Inflammatory macrophage treated with lipopolysaccharide for 1 hour (primary cell): ENCODE measurements at regions not wholly inside any gene's neighbourhood (a gene's known extent, or its start where the extent isn't known, plus 50 kb on each side); places are given as distances from the start of the nearest gene placed in this dataset.
A peak's percentile ranks its signal among the peaks of the same experiment; 100 is the strongest.

Source experiments
- DNase-seq, 2 donors: peaks; one replicate each; pipeline ENCODE4 v3.0.0-alpha.2; 2020 to 2022

DNA sequence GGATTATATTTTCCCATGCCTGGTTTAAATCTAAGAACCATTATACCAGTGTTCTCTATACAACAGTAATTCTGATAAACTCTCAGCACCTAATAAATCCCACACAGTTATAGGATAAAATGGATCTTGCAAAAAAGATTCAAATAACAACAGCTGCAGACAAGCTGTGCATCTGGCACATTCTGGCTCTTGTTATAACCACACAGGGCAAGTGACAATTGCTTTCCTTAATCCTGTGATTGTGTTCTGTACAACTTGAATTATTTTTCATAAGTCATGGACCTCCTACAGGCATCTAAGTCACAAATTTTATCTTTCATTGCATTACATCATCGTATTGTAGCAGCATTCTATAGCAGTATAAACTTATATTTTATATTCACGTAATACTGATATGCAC is 948.3 kb downstream of the SLITRK1 start:
- no peak for DNase-seq

- no peak for DNase-seq
Measured at GRCh38 chr13:82925114-82925513, 957.2 kb downstream of the SLITRK1 start.

DNA sequence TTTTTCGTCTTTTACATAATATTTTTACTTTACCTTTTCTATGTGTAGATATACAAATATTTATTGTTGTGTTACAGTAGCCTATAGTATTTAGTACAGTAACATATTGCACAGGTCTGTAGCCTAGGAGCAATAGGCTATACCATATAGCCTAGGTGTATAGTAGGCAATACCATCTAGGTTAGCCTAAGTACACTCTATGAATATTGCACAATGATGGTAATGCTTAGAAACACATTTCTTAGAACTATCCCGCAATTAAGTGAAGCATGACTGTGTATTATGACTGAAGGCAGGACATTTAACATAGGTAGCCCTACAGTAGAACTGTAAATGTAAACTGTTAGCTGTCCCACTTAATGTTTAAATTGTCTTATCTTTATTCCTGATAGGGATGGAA is 964.3 kb downstream of the SLITRK1 start:
- no peak for DNase-seq

DNA sequence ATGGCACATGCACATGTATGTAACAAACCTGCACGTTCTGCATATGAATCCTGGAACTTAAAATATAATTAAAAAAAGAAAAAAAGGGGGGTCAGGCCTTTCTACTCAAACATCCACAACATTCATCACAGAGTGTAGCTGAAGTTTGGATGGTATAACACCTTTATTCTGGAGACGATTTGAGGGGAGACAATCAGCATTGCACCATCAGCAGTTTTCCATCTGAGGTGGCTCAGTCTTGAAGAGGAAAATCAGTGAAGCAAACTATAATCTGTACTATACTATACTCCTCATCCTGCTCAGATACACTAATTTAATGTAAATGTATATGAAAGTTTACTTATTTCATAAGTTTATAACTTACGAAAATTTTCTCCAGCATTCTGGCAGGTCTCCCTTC is 969.7 kb downstream of the SLITRK1 start:
- no peak for DNase-seq

DNA sequence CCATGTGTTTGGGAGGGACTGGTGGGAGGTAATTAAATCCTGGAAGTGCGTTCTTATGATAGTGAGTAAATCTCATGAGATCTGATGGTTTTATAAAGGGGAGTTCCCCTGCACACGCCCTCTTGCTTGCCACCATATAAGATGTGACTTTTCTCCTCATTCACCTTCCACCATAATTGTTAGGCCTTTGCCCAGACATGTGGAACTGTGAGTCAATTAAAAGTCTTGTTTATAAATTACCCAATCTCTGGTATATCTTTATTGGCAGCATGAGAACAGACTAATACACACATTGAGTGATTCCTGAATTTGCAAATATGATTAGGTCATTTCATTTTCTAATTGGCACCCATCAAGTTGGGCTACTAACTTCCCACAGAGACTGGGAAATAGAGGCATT is 977.2 kb downstream of the SLITRK1 start:
- no peak for DNase-seq

- DNase-seq, result no peak
Measured at GRCh38 chr13:82900453-82900852, 981.8 kb downstream of the SLITRK1 start.

DNA sequence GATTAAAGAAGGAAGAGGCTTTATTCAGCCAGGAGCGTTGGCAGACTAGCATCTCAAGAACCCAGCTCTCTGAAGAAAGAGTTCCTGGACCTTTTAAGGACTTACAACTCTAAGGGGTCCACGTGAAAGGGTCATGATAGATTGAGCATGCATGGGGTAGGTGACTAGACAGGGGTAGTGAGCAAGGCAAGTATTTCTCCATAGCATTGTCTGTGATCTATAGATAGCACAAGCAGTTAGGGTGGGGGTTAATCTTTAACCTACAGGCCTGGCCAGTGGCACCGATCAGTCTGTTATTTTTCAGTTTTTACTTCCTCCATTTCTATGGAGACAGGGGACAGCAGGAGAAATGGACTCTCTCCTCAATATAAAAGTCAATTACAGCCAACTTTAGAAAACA is 983.7 kb downstream of the SLITRK1 start:
- no peak for DNase-seq

GRCh38 chr13:82879921-82880320 is 1002.4 kb downstream of the SLITRK1 start:
- DNase-seq, result no peak

DNA sequence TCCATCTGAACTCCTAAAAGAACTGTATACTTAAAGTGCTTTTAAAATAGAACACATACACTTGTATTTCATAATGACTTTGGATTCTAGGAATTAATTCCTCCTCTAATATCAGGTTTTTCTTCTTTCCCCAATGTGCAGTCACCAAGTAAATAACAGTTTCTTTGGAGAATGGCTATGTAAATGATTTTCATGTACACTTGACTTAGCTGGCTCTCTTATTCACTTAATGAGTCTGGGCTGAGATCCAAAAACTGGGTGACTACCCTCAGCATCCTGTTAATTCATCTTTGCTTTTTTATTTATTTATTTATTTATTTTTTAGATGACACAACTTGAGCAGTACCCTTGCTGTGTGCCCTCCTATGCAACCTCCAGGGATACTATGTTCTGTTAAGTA is 1003.7 kb downstream of the SLITRK1 start:
- DNase-seq, result no peak

- DNase-seq, result no peak
Measured at GRCh38 chr13:82867284-82867683, 1015.0 kb downstream of the SLITRK1 start.

DNA sequence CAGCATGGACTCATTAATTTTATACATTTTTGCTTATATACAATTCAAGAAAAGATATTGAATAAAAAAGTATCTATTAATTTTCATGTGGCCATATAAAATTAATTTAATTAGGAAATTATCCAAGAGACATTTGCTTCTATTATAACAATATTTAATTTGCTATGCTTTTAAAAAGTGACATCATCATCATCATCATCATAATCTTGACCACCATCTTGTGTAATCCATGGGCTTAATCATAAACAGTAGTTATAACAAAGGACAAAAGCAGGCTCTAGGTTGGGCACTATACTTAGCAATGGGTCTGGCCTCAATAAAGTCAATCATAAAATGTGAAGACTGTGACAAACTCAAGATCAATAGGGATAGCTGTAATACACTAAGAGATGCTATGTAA is 1031.6 kb downstream of the SLITRK1 start:
- DNase-seq, result no peak

- no peak for DNase-seq
Measured at GRCh38 chr13:82848766-82849165, 1033.5 kb downstream of the SLITRK1 start.

DNA sequence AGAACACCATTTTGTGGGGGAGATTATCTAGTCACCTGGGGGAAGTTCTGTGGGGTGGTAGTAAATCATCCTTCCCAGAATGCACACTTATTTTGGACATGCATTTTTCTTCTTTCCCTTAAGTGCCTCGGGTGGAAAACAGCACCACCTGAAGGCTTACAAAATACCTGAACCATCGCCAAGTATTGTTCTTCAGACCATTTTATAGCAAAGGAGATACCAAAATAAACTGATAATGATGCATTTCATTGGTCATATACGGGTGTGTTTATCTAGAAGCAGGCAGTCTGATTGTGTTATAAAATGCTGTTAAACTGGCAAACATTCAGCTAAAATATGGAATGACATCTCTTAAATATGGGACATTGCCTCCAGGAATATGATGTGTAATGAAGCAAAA is 1034.7 kb downstream of the SLITRK1 start:
- DNase-seq, result no peak

DNA sequence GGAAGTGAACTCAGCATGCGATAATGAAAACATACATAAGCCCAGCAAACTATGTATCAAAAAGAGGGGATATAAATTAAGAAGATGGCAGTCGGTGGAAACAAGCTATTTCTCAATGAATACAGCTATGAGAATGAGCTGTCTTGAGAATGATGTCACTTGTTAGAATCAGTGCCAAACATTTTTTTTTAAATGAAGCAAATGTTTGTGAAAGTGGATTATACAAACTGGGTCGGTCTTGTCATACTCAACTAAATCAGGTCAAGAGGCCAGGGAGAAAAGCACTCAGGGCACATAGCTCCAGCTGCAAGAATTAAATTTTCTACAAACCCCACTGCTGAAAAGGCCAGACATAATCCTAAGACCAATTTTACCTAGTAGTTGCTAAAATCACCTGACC is 1048.4 kb downstream of the SLITRK1 start:
- no peak for DNase-seq

- DNase-seq, result no peak
Measured at GRCh38 chr13:82829040-82829439, 1053.2 kb downstream of the SLITRK1 start.

GRCh38 chr13:82827724-82828123 is 1054.5 kb downstream of the SLITRK1 start:
- DNase-seq, result no peak

DNA sequence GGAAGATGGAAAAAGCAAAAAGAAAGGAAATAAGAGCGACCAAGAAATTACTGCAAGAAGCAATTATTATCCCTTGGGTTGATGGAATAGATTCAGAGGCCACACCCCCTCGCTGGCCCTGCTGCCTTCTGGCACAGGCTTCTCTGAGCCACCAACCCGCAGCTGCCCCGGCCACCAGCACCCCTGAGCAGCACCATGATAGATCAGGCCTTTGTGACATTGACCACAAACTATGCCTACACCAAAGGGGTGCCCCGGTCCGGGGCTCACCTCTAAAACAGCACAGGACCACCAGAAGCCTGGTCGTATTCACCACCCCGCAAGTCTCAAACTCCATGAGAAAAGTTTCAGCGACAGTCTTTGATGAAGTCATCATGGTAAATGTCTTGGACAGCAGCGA is 1059.3 kb downstream of the SLITRK1 start:
- DNase-seq, result no peak

DNA sequence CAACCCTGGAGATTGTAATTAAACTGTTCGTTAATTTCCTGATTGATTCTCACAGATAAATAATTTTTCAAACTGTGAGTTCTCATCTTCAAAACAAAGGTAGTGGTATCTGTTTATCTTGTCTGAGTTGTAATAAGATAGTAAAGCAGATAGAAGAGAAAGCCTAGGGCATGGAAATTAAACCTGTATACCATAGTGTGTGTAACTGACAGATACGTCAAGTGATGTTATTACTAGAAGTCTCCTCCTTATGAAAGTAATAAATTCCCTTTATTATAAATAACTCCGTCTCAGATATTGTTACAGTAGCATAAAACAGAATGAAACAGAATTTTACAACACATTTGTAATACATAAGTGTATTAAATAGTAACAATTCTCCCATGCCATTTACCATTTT is 1065.1 kb downstream of the SLITRK1 start:
- no peak for DNase-seq

GRCh38 chr13:82815791-82816190 is 1066.5 kb downstream of the SLITRK1 start:
- DNase-seq, result no peak

GRCh38 chr13:82803341-82803740 is 1078.9 kb downstream of the SLITRK1 start:
- no peak for DNase-seq

DNA sequence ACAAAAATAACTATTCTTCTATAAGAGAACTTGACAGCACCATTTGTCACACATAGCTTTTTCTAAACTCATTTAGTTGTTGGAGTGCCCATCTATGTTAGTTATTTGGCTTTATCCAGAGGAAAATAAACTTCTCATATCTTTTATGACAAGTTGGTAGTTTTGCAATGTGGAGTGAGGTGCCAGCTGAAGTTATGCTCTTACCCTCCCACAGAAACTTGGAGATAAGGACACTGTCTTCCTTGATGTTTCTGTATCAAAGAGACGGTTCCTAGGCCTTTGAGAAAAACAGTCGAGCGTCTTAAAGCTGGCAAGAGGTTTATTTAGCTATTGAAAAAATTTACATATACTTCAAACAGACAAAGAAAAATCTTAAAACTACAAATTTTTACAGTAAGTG is 1079.7 kb downstream of the SLITRK1 start:
- no peak for DNase-seq

DNA sequence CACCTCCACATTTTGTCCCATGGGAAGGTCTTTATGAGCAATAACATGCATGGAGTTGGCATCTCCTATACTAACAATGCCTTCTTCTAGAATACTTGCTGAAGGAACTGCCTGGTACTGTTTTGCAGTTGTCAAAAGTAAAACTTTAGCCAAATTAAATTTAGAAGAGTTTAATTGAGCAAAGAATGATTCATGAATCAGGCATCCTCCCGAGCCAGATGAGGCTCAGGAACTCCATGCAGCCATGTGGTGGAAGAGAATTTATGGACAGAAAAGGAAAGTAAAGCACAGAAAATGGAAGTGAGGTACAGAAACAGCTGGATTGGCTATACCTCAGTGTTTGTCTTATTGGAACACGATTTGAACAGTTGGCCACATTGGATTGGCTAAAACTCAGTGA is 1081.9 kb downstream of the SLITRK1 start:
- DNase-seq, result no peak

DNA sequence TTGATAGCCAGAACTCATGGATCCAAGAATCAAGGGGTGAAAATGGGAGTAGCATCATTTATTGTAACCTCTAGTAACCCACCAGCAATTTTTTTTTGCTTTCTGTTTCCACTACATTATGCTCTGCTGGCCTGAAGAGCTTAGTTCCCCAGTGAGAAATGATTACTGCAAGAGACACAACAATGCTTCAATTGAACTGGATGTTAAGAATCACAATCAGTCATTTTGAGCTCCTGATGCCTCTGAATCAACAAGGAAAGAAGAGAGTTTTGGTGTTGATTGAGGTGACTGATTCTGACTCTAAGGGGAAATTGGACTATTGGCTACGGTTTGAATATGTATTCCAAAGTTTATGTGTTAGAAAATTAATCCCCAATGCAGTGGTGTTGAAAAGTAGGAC is 1084.4 kb downstream of the SLITRK1 start:
- DNase-seq, result no peak

- no peak for DNase-seq
Measured at GRCh38 chr13:82791035-82791434, 1091.2 kb downstream of the SLITRK1 start.

- DNase-seq, result no peak
Measured at GRCh38 chr13:82772816-82773215, 1109.5 kb downstream of the SLITRK1 start.

DNA sequence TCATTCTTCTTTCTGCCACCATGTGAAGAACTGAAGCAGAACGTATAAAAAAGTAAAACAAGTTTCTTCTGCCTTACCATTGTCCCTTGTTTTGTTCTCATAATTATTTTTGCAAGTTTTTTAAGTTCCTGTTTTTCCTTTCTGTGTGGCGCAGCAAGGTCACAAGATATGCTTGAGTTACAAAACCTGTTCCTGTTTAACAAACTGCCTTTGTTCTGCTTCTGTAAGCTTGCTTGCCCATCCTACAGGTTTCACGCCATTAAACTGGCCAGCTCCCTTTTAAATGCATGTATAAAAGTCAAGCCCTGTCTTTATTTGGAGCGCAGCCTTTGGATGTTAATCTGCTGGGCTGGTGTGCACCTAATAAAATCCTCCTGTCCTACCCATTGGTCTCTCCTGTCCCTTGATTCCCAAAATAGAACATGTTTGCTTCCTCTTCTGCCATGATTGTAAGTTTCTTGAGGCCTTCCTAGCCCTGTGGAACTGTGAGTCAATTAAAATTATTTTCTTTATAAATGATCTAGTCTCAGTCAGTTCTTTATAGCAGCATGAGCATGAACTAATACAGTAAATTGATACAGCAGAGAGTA is 1115.4 kb downstream of the SLITRK1 start:
- peak; percentile 12 to 36 for DNase-seq
